Liver (tissue), 8 donors: ENCODE measurements at regions not wholly inside any gene's neighbourhood (a gene's known extent, or its start where the extent isn't known, plus 50 kb on each side); places are given as distances from the start of the nearest gene placed in this dataset.

Experiments
- DNase-seq: peaks from one replicate; pipeline ENCODE4 v3.0.0-alpha.2; 2017; ENCODE audit warnings: low spot score
- H3K27ac ChIP-seq, 2 donors: one replicate each; pipeline ENCODE4 v1.7.0; 2013; ENCODE audit warnings: inconsistent platforms in 2 of 2, low read length in 2 of 2, control low read depth in 1 of 2, low read depth in 1 of 2, mild to moderate bottlenecking in 1 of 2
- H3K27me3 ChIP-seq, 4 donors: one replicate each; pipeline versions ENCODE4 v1.6.1 to v1.7.0; 2013; ENCODE audit warnings: low read length in 3 of 4, inconsistent platforms in 1 of 4, mild to moderate bottlenecking in 1 of 4, moderate library complexity in 1 of 4; ENCODE audit not compliant: control insufficient read depth in 4 of 4, insufficient read depth in 4 of 4
- H3K36me3 ChIP-seq, 4 donors: one replicate each; pipeline versions ENCODE4 v1.6.1 to v1.7.0; 2013; ENCODE audit warnings: low read length in 3 of 4, mild to moderate bottlenecking in 3 of 4, low read depth in 1 of 4, moderate library complexity in 1 of 4; ENCODE audit not compliant: control insufficient read depth in 4 of 4, insufficient read depth in 3 of 4
- H3K4me1 ChIP-seq, 4 donors: one replicate each; pipeline versions ENCODE4 v1.6.1 to v1.7.0; 2013; ENCODE audit warnings: low read length in 3 of 4, mild to moderate bottlenecking in 3 of 4, moderate library complexity in 1 of 4; ENCODE audit not compliant: control insufficient read depth in 4 of 4, insufficient read depth in 4 of 4
- H3K4me3 ChIP-seq, 3 donors: one replicate each; pipeline versions ENCODE4 v1.6.1 to v1.7.0; 2013; ENCODE audit warnings: low read length in 3 of 3, control low read depth in 1 of 3, low read depth in 1 of 3, mild to moderate bottlenecking in 1 of 3
- H3K9ac ChIP-seq, 2 donors: one replicate each; pipeline ENCODE4 v1.7.0; 2013; ENCODE audit warnings: low read length in 2 of 2, mild to moderate bottlenecking in 2 of 2, moderate library complexity in 2 of 2, control low read depth in 1 of 2, low read depth in 1 of 2
- H3K9me3 ChIP-seq, 4 donors: one replicate each; pipeline versions ENCODE4 v1.6.1 to v1.7.0; 2013; ENCODE audit warnings: low read length in 3 of 4; ENCODE audit not compliant: control insufficient read depth in 4 of 4
- CTCF ChIP-seq: fragments of 150-350 bp; IDR thresholded peaks from 2 replicates; pipeline ENCODE4 v1.5.1; 2017; ENCODE audit warnings: improper control_type of control experiment, low read depth, low read length; ENCODE audit not compliant: missing input control
- EGR1 ChIP-seq, 2 donors: IDR thresholded peaks; 2 replicates each; pipeline ENCODE4 v1.6.1; 2016 to 2018; ENCODE audit warnings: antibody characterized with exemption in 2 of 2, low read depth in 2 of 2
- FOXA2 ChIP-seq: IDR thresholded peaks from 2 replicates; pipeline ENCODE4 v1.6.1; 2016; ENCODE audit warnings: antibody characterized with exemption
- GABPA ChIP-seq, 2 donors: IDR thresholded peaks in 1 of 2; conservative IDR thresholded peaks in 1 of 2; 2 replicates each; pipeline ENCODE4 v1.6.1; 2016; ENCODE audit warnings: antibody characterized with exemption in 2 of 2, mild to moderate bottlenecking in 1 of 2, moderate library complexity in 1 of 2
- HNF4G ChIP-seq: IDR thresholded peaks from 2 replicates; pipeline ENCODE4 v1.6.1; 2016; ENCODE audit warnings: antibody characterized with exemption
- JUND ChIP-seq, 2 donors: IDR thresholded peaks; 2 replicates each; pipeline ENCODE4 v1.6.1; 2016; ENCODE audit warnings: antibody characterized with exemption in 2 of 2
- MAX ChIP-seq: IDR thresholded peaks from 2 replicates; pipeline ENCODE4 v1.6.1; 2016; ENCODE audit warnings: antibody characterized with exemption
- NR2F2 ChIP-seq: IDR thresholded peaks from 2 replicates; pipeline ENCODE4 v1.6.1; 2016; ENCODE audit warnings: antibody characterized with exemption
- RAD21 ChIP-seq, 2 donors: IDR thresholded peaks; 2 replicates each; pipeline ENCODE4 v1.6.1; 2016; ENCODE audit warnings: antibody characterized with exemption in 2 of 2, mild to moderate bottlenecking in 2 of 2
- REST ChIP-seq: IDR thresholded peaks from 2 replicates; pipeline ENCODE4 v1.6.1; 2016; ENCODE audit warnings: antibody characterized with exemption, mild to moderate bottlenecking
- RXRA ChIP-seq, 2 donors: IDR thresholded peaks; 2 replicates each; pipeline ENCODE4 v1.6.1; 2017 to 2018; ENCODE audit warnings: antibody characterized with exemption in 2 of 2, mild to moderate bottlenecking in 1 of 2
- SP1 ChIP-seq: IDR thresholded peaks from 2 replicates; pipeline ENCODE4 v1.6.1; 2018; ENCODE audit warnings: antibody characterized with exemption, mild to moderate bottlenecking
- YY1 ChIP-seq: IDR thresholded peaks from 2 replicates; pipeline ENCODE4 v1.6.1; 2016; ENCODE audit warnings: antibody characterized with exemption, mild to moderate bottlenecking
- ZBTB33 ChIP-seq: IDR thresholded peaks from 2 replicates; pipeline ENCODE4 v1.6.1; 2016; ENCODE audit warnings: antibody characterized with exemption
- WGBS: extraction: QIAGEN DNeasy Blood & Tissue Kit; methylation state at CpG from one replicate; pipeline ENCODE4 v1.1.7; 2013; 5-methylcytosine and 5-hydroxymethylcytosine counted together
- donor health status: healthy.
- donor health status: healthy.
- donor health status: healthy.
- donor health status: healthy.
- donor health status: healthy.

GRCh38 chr2:17179145-17179808 lies 339.0 kb downstream of the RAD51AP2 start:
- no peak overlapping the region for H3K9ac ChIP-seq
- H3K4me1 ChIP-seq: no peaks in the 10 kb centered on the region
- H3K4me3 ChIP-seq: no peak overlapping the region
- no peaks in the 10 kb centered on the region for H3K9me3 ChIP-seq
- no peaks in the 10 kb centered on the region for H3K36me3 ChIP-seq
- H3K27me3 ChIP-seq: no peaks in the 10 kb centered on the region
- WGBS: 79% methylated on average over 1 of the region's 1 CpG
- TF ChIP-seq JUND (IDR thresholded peaks at IDR 0.05) (no peak), HNF4G (no peak), ZBTB33 (no peak), SP1 (no peak), REST (no peak), EGR1 (IDR thresholded peaks at IDR 0.05; ENCODE audit: low read depth in 2 of 2) (no peak), GABPA (IDR thresholded peaks at IDR 0.05 in 1 of 2, conservative IDR thresholded peaks at IDR 0.05 in 1 of 2) (no peak), YY1 (no peak), NR2F2 (no peak), FOXA2 (no peak)
- H3K27ac ChIP-seq: no peak overlapping the region
- no peak for DNase-seq

- TF ChIP-seq RXRA (IDR thresholded peaks at IDR 0.05) (no peak), HNF4G (no peak), FOXA2 (no peak), SP1 (no peak)
- Histone ChIP-seq H3K4me3 (no peak overlapping the region), H3K9ac (no peak overlapping the region), H3K9me3 (no peaks in the 10 kb centered on the region), H3K27ac (no peak overlapping the region), H3K27me3 (no peaks in the 10 kb centered on the region), H3K36me3 (no peaks in the 10 kb centered on the region), H3K4me1 (peaks cover 0 to 2% (median 0%) of the 10 kb centered on the region in 4 donors)
- no peak for DNase-seq
- 42% methylated on average over 1 of the region's 1 CpG for WGBS
These were observed 341.2 kb downstream of the RAD51AP2 start for GRCh38 chr2:17177088-17177487.

GRCh38 chr2:17171446-17172049 lies 346.7 kb downstream of the RAD51AP2 start:
- H3K4me3 ChIP-seq: no peak overlapping the region
- peak; percentile 47 for DNase-seq

More at GRCh38 chr2:17171446-17172049, 346.7 kb downstream of the RAD51AP2 start:
- H3K27ac ChIP-seq: no peak overlapping the region
- no peaks in the 10 kb centered on the region for H3K36me3 ChIP-seq
- H3K4me1 ChIP-seq: peaks cover 0 to 3% (median 0%) of the 10 kb centered on the region in 4 donors
- peak; percentile 41 to 65 for TF ChIP-seq RAD21 (IDR thresholded peaks at IDR 0.05)
- TF ChIP-seq MAX: no peak
- peak; percentile 61 for TF ChIP-seq CTCF
- no peak for TF ChIP-seq GABPA (IDR thresholded peaks at IDR 0.05 in 1 of 2, conservative IDR thresholded peaks at IDR 0.05 in 1 of 2)
- peak; percentile 13 for TF ChIP-seq SP1
- no peak overlapping the region for H3K9ac ChIP-seq
- H3K9me3 ChIP-seq: no peaks in the 10 kb centered on the region
- no peaks in the 10 kb centered on the region for H3K27me3 ChIP-seq
- WGBS: 50% methylated on average over 7 of the region's 7 CpGs
